Lower leg skin (tissue), 4 donors: ENCODE measurements at regions not wholly inside any gene's neighbourhood (a gene's known extent, or its start where the extent isn't known, plus 50 kb on each side); places are given as distances from the start of the nearest gene placed in this dataset.
A peak's percentile ranks its signal among the peaks of the same experiment; 100 is the strongest.
"Not testable (repeated sequence)": the region's sequence is repeated elsewhere in the genome, so short reads cannot be mapped to it uniquely, and the experiment has no call there.

Experiments
- DNase-seq, 2 donors: peaks; one replicate each; pipeline ENCODE4 v3.0.0-alpha.2; 2019; ENCODE audit warnings: low spot score in 2 of 2
- H3K4me3 ChIP-seq: fragments of 200-600 bp; sonication (generic); 2 replicates; pipeline ENCODE4 v1.5.1; 2017; ENCODE audit warnings: mild to moderate bottlenecking, low read depth; ENCODE audit not compliant: poor library complexity, severe bottlenecking
- POLR2A ChIP-seq, 2 donors: fragments of 450-650 bp; IDR thresholded peaks; one replicate each; pipeline ENCODE4 v1.6.1; 2016 to 2017; ENCODE audit warnings: antibody characterized with exemption in 2 of 2, mild to moderate bottlenecking in 1 of 2, moderate library complexity in 1 of 2
- WGBS, 2 donors: methylation state at CpG; one replicate each; pipeline ENCODE4 v1.1.5; 2018; 5-methylcytosine and 5-hydroxymethylcytosine counted together
- intact Hi-C: fragments of 100-400 bp; cut with DNase I; formaldehyde crosslinking; loops from one replicate; pipeline ENCODE4 v1.15.0; 2023; ENCODE audit warnings: low total_unique reads
- TF ChIP-seq, protein P1 (sequence below), 3 donors: fragments of 450-650 bp; IDR thresholded peaks; one replicate each; pipeline ENCODE4 v1.5.1; 2016; ENCODE audit warnings: antibody characterized with exemption in 3 of 3, mild to moderate bottlenecking in 3 of 3, moderate library complexity in 2 of 3

GRCh38 chr7:69205581-69205980, 392.7 kb upstream of the AUTS2 start:
- H3K4me3 ChIP-seq, result no peak overlapping the region
- no peak for DNase-seq
- intact Hi-C loops, result no loop called here
- no peak for TF ChIP-seq POLR2A (IDR thresholded peaks at IDR 0.05)
- TF ChIP-seq, protein P1, sequence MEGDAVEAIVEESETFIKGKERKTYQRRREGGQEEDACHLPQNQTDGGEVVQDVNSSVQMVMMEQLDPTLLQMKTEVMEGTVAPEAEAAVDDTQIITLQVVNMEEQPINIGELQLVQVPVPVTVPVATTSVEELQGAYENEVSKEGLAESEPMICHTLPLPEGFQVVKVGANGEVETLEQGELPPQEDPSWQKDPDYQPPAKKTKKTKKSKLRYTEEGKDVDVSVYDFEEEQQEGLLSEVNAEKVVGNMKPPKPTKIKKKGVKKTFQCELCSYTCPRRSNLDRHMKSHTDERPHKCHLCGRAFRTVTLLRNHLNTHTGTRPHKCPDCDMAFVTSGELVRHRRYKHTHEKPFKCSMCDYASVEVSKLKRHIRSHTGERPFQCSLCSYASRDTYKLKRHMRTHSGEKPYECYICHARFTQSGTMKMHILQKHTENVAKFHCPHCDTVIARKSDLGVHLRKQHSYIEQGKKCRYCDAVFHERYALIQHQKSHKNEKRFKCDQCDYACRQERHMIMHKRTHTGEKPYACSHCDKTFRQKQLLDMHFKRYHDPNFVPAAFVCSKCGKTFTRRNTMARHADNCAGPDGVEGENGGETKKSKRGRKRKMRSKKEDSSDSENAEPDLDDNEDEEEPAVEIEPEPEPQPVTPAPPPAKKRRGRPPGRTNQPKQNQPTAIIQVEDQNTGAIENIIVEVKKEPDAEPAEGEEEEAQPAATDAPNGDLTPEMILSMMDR (IDR thresholded peaks at IDR 0.05), result no peak

GRCh38 chr7:69208276-69208675, 390.0 kb upstream of the AUTS2 start:
- TF ChIP-seq, protein P1 (IDR thresholded peaks at IDR 0.05), result no peak
- intact Hi-C loops, result no loop called here
- H3K4me3 ChIP-seq, result no peak overlapping the region
- DNase-seq, result no peak
- whole genome bisulfite sequencing, 2 donors, result 81 to 84% methylated on average over 6 of the region's 6 CpGs

GRCh38 chr7:69208848-69209247, 389.4 kb upstream of the AUTS2 start:
- no peak for TF ChIP-seq POLR2A (IDR thresholded peaks at IDR 0.05)
- TF ChIP-seq, protein P1 (IDR thresholded peaks at IDR 0.05), result no peak
- DNase-seq, result no peak
- intact Hi-C loops, result no loop called here
- no peak overlapping the region for H3K4me3 ChIP-seq
- WGBS, 2 donors, result 80 to 92% methylated on average over 6 of the region's 6 CpGs

- no peak overlapping the region for H3K4me3 ChIP-seq
- TF ChIP-seq, protein P1 (IDR thresholded peaks at IDR 0.05), result no peak
- no peak for TF ChIP-seq POLR2A (IDR thresholded peaks at IDR 0.05)
- DNase-seq, result peak in 1 of 2 donors; percentile 57
- intact Hi-C loops, result no loop called here
- WGBS, 2 donors, result 81 to 85% methylated on average over 10 of the region's 10 CpGs
These were observed 386.9 kb upstream of the AUTS2 start for GRCh38 chr7:69211336-69211735.

- peak in 1 of 2 donors; percentile 17 for DNase-seq
- 69 to 74% methylated on average over 6 of the region's 6 CpGs for WGBS, 2 donors
- intact Hi-C loops, result no loop called here
- TF ChIP-seq POLR2A (IDR thresholded peaks at IDR 0.05), result no peak
- TF ChIP-seq, protein P1 (IDR thresholded peaks at IDR 0.05), result no peak
- H3K4me3 ChIP-seq, result no peak overlapping the region
These were observed 386.5 kb upstream of the AUTS2 start for GRCh38 chr7:69211739-69212138.

DNA sequence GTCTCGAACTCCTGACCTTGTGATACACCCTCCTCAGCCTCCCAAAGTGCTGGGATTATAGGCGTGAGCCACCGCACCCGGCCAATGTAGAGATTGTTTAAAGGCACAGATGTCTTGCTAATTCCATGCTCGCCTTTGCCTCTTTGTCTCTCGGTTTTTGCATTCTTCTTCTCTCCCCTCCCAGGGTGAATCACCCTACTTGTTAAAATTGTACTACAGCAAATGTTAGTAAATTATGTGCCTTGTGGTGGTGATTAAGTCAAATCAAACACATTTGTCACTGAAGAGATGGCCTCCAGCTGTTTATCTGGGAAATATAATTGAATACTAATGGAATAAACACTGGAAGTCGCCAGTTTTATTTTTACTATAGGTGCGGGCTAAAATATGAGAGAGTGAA, 384.4 kb upstream of the AUTS2 start:
- H3K4me3 ChIP-seq, result no peak overlapping the region
- peak in 1 of 2 donors; percentile 5 for DNase-seq
- intact Hi-C loops, result no loop called here
- 36 to 46% methylated on average over 8 of the region's 8 CpGs for WGBS, 2 donors
- TF ChIP-seq, protein P1 (IDR thresholded peaks at IDR 0.05), result no peak
- TF ChIP-seq POLR2A (IDR thresholded peaks at IDR 0.05), result no peak

GRCh38 chr7:69215516-69215915, 382.8 kb upstream of the AUTS2 start:
- intact Hi-C loops, H3K4me3 ChIP-seq: not testable (repeated sequence)
- 87 to 95% methylated on average over 10 of the region's 10 CpGs for WGBS, 2 donors
- peak in 1 of 2 donors; percentile 61 for DNase-seq
